ENCODE measurements at regions not wholly inside any gene's neighbourhood (a gene's known extent, or its start where the extent isn't known, plus 50 kb on each side); places are given as distances from the start of the nearest gene placed in this dataset.

- Mint-ChIP-seq H3K9me3 (peaks cover 14% of the 10 kb centered on the region), H3K36me3 (ENCODE audit: low read depth) (no peaks in the 10 kb centered on the region), H3K27ac (no peak overlapping the region), H3K4me3 (no peak overlapping the region), H3K4me1 (peaks cover 22% of the 10 kb centered on the region), H3K27me3 (ENCODE audit: low read depth, poor library complexity) (peaks cover 12% of the 10 kb centered on the region)
- TF ChIP-seq CTCF (IDR thresholded peaks at IDR 0.05), result no peak
- DNase-seq, result no peak
Observed at GRCh38 chr20:55159230-55159629, 683.8 kb downstream of the DOK5 start.

- no peak overlapping the region for H3K27ac Mint-ChIP-seq
- H3K4me1 Mint-ChIP-seq, result peaks cover 22% of the 10 kb centered on the region
- peaks cover 18% of the 10 kb centered on the region for H3K9me3 Mint-ChIP-seq
- no peak for TF ChIP-seq CTCF (IDR thresholded peaks at IDR 0.05)
- H3K27me3 Mint-ChIP-seq (ENCODE audit: low read depth, poor library complexity), result peaks cover 12% of the 10 kb centered on the region
- no peak for DNase-seq
- H3K4me3 Mint-ChIP-seq, result no peak overlapping the region
- H3K36me3 Mint-ChIP-seq (ENCODE audit: low read depth), result no peaks in the 10 kb centered on the region
Observed at GRCh38 chr20:55158446-55158845, 683.1 kb downstream of the DOK5 start.

- H3K27ac Mint-ChIP-seq, result no peak overlapping the region
- no peaks in the 10 kb centered on the region for H3K36me3 Mint-ChIP-seq (ENCODE audit: low read depth)
- H3K9me3 Mint-ChIP-seq, result peaks cover 24% of the 10 kb centered on the region
- peaks cover 9% of the 10 kb centered on the region for H3K27me3 Mint-ChIP-seq (ENCODE audit: low read depth, poor library complexity)
- no peak for DNase-seq
- no peak for TF ChIP-seq CTCF (IDR thresholded peaks at IDR 0.05)
- peaks cover 10% of the 10 kb centered on the region for H3K4me1 Mint-ChIP-seq
- no peak overlapping the region for H3K4me3 Mint-ChIP-seq
Observed at GRCh38 chr20:55155360-55155759, 680.0 kb downstream of the DOK5 start.

GRCh38 chr20:55153001-55153645 lies 677.7 kb downstream of the DOK5 start:
- H3K9me3 Mint-ChIP-seq, result peaks cover 21% of the 10 kb centered on the region
- no peak overlapping the region for H3K4me3 Mint-ChIP-seq
- TF ChIP-seq CTCF (IDR thresholded peaks at IDR 0.05), result no peak
- H3K4me1 Mint-ChIP-seq, result no peaks in the 10 kb centered on the region
- no peak overlapping the region for H3K27ac Mint-ChIP-seq
- peaks cover 9% of the 10 kb centered on the region for H3K27me3 Mint-ChIP-seq (ENCODE audit: low read depth, poor library complexity)
- no peak for DNase-seq
- no peaks in the 10 kb centered on the region for H3K36me3 Mint-ChIP-seq (ENCODE audit: low read depth)

GRCh38 chr20:55151171-55151570 lies 675.8 kb downstream of the DOK5 start:
- Mint-ChIP-seq H3K4me3 (no peak overlapping the region), H3K4me1 (no peaks in the 10 kb centered on the region), H3K27me3 (ENCODE audit: low read depth, poor library complexity) (peaks cover under 1% of the 10 kb centered on the region), H3K36me3 (ENCODE audit: low read depth) (no peaks in the 10 kb centered on the region), H3K9me3 (peaks cover 10% of the 10 kb centered on the region), H3K27ac (no peak overlapping the region)
- no peak for DNase-seq
- no peak for TF ChIP-seq CTCF (IDR thresholded peaks at IDR 0.05)

- Mint-ChIP-seq H3K4me3 (no peak overlapping the region), H3K9me3 (no peaks in the 10 kb centered on the region), H3K27ac (no peak overlapping the region), H3K27me3 (ENCODE audit: low read depth, poor library complexity) (peaks cover 9% of the 10 kb centered on the region), H3K4me1 (no peaks in the 10 kb centered on the region), H3K36me3 (ENCODE audit: low read depth) (no peaks in the 10 kb centered on the region)
- TF ChIP-seq CTCF (IDR thresholded peaks at IDR 0.05), result no peak
- no peak for DNase-seq
Observed at GRCh38 chr20:55143601-55144000, 668.2 kb downstream of the DOK5 start.
